Fibroblast of villous mesenchyme (primary cell): ENCODE measurements at regions not wholly inside any gene's neighbourhood (a gene's known extent, or its start where the extent isn't known, plus 50 kb on each side); places are given as distances from the start of the nearest gene placed in this dataset.

ENCODE experiments used
- DNase-seq: peaks from one replicate; pipeline ENCODE4 v3.0.0-alpha.2; 2010; ENCODE audit warnings: low read depth
- H3K4me3 ChIP-seq: 2 replicates; pipeline ENCODE4 v1.5.1; 2011; ENCODE audit warnings: low read depth, mild to moderate bottlenecking, low read length
- CTCF ChIP-seq: IDR thresholded peaks from 2 replicates; pipeline ENCODE4 v1.5.1; 2012; ENCODE audit warnings: low read depth, mild to moderate bottlenecking, low read length; ENCODE audit not compliant: insufficient read depth

DNA sequence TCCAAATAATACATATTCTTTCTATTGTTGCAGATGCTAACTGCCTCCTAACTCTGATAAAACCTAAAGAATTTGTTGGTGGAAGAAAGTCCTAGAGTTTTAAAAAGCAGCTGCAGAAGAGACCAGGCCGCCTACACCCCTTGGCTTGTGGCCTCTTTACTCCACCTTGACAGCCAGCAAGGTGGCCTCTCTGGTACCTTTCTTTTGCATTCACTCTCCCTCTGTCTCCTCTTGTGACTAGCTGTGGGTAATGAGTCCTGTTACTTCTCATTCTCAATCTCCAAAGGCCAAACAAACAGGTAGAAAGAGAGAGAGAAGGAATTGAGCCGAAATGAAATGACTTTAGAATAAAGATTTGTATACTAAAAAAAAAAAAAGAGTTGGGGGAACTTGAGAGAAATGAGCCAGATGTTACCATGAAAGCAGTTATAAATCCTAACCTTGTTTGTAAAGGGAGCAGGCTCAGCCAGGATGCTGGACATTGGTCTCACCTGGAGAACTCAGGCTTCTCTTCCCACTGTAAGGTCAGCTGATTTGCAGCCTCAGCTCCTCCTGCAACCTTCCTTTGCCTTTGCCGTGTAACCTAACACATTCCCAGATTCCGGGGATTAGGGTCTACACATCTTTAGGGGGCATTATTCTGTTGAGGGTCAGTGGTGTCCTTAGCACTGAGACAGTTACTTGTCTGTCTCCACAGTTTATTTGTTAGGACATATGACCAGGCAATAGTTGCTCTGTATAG, 164.1 kb upstream of the IRF2BP2 start:
- no peak overlapping the region for H3K4me3 ChIP-seq
- DNase-seq = no peak
- no peak for TF ChIP-seq CTCF

DNA sequence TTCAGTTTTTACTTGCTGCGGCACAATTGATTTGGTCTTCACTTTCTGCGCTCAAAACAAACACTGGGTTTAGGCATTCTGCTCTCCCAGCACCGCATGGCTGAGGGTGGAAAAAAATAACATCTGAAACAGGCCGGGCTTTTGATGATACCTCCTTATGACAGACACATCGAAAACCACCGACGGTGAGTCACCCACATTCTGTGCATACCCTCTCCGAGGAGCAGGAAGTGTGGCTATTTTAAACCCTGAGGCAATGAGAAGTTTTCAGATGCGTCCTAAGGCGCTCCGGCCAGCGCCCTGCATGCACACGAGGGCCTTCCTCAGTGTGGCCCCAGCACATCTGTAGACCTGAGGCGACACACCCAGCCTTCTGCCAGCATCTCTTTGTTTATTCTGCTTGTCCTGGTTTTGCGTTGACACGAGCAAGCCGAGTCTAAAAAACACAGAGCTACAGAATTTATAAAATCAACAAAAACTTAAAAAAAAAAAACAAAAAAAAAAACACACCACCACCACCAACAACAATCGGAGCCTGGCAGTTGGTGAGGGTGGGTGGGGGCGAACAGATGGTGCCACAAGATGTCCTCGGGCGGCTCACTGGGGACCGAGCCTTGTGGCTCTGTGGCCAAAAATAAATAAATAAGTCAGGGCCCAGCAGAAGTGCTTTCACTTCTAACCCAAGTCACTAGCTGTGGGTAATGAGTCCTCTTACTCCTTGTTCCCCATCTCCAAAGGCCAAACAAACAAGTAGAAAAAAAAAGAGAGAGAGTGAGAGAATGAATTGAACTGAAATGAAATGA, 162.6 kb upstream of the IRF2BP2 start:
- no peak for TF ChIP-seq CTCF
- no peak overlapping the region for H3K4me3 ChIP-seq
- DNase-seq = peak; percentile 98

- no peak for TF ChIP-seq CTCF
- H3K4me3 ChIP-seq = no peak overlapping the region
- peak; percentile 26 for DNase-seq
Observed at GRCh38 chr1:234771642-234772344, 161.8 kb upstream of the IRF2BP2 start.

GRCh38 chr1:234770924-234771540, 161.1 kb upstream of the IRF2BP2 start:
- no peak overlapping the region for H3K4me3 ChIP-seq
- DNase-seq = no peak
- no peak for TF ChIP-seq CTCF

DNA sequence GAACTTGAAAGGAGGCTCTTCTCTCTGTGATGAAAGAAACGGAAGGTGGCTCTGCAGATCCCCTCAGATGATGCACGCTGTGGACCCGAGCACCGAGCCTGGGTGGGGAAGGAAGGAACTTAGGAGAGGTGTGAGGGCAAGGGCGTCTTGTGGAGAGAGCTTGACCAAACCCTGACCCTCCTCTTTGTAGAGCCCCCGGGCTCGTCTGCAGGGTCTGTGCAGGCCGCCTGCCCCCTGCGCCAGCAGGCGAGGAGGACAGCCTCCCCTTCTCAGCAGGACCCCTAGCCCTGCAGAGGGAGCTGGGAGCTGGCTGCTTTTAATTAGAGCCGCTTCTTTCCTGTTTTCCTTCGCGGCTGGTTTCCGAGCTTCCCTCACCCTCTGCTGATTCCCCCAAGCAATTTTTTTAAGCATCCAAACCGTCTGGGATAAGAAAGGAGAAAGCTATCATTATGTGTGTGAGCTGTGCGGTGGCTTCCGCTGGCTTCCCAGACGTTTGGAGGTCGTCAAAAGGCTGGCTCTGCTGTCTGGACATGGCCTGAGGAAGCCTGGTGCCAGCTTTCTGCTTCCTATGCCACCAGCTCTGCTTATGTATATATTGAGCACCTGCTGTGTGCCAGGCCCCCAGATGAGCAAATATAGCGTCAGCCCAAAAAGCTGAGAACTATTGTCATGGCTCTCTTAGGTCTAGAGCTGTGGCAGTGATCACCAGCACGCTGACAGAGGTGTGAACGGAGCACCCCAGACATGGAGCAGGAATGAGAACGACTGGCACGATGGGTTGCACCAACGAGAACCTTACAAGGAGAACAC, 160.2 kb upstream of the IRF2BP2 start:
- H3K4me3 ChIP-seq = no peak overlapping the region
- TF ChIP-seq CTCF = no peak
- DNase-seq = no peak
